ENCODE measurements at regions not wholly inside any gene's neighbourhood (a gene's known extent, or its start where the extent isn't known, plus 50 kb on each side); places are given as distances from the start of the nearest gene placed in this dataset.

GRCh38 chr2:185239491-185239890, 499.1 kb upstream of the FSIP2 start:
- H3K9me3 ChIP-seq (ENCODE audit: low read depth), result peaks cover 8% of the 10 kb centered on the region
- H3K79me2 ChIP-seq, result no peaks in the 10 kb centered on the region
- H3K36me3 ChIP-seq (replicated peaks; ENCODE audit: insufficient read depth, low read depth), result no peaks in the 10 kb centered on the region
- 84% methylated on average over 1 of the region's 1 CpG for WGBS (ENCODE audit: low lambda C conversion rate, missing lambda C conversion rate)
- no peaks in the 10 kb centered on the region for H3K27me3 ChIP-seq
- H3K4me3 ChIP-seq, result no peak overlapping the region
- no peak overlapping the region for H2AFZ ChIP-seq
- no peak for TF ChIP-seq CTCF (IDR thresholded peaks at IDR 0.05; ENCODE audit: poor library complexity)
- no peak for DNase-seq (ENCODE audit: low spot score)
- H3K4me2 ChIP-seq, result no peak overlapping the region
- H3K9me2 ChIP-seq (replicated peaks; ENCODE audit: insufficient read depth), result no peaks in the 10 kb centered on the region
- no peak overlapping the region for H3K27ac ChIP-seq
- no peaks in the 10 kb centered on the region for H3K4me1 ChIP-seq (ENCODE audit: insufficient read depth)
- H4K20me1 ChIP-seq (ENCODE audit: insufficient read depth, poor library complexity, severe bottlenecking), result no peaks in the 10 kb centered on the region

- no peaks in the 10 kb centered on the region for H3K36me3 ChIP-seq (replicated peaks; ENCODE audit: insufficient read depth, low read depth)
- no peak for DNase-seq (ENCODE audit: low spot score)
- no peak overlapping the region for H3K27ac ChIP-seq
- no peaks in the 10 kb centered on the region for H3K9me2 ChIP-seq (replicated peaks; ENCODE audit: insufficient read depth)
- 87% methylated on average over 4 of the region's 4 CpGs for WGBS (ENCODE audit: low lambda C conversion rate, missing lambda C conversion rate)
- H3K9me3 ChIP-seq (ENCODE audit: low read depth), result peaks cover 8% of the 10 kb centered on the region
- H3K79me2 ChIP-seq, result no peaks in the 10 kb centered on the region
- no peak overlapping the region for H3K4me2 ChIP-seq
- H4K20me1 ChIP-seq (ENCODE audit: insufficient read depth, poor library complexity, severe bottlenecking), result no peaks in the 10 kb centered on the region
- H3K4me3 ChIP-seq, result no peak overlapping the region
- no peak overlapping the region for H2AFZ ChIP-seq
- H3K4me1 ChIP-seq (ENCODE audit: insufficient read depth), result no peaks in the 10 kb centered on the region
- H3K27me3 ChIP-seq, result no peaks in the 10 kb centered on the region
- TF ChIP-seq EZH2 (IDR thresholded peaks at IDR 0.05; ENCODE audit: borderline replicate concordance) (no peak), CTCF (IDR thresholded peaks at IDR 0.05; ENCODE audit: poor library complexity) (no peak), EZH2phosphoT487 (IDR thresholded peaks at IDR 0.05; ENCODE audit: low read depth, severe bottlenecking, unreplicated experiment) (no peak)
Measured at GRCh38 chr2:185240796-185241195, 497.8 kb upstream of the FSIP2 start.

GRCh38 chr2:185241556-185241955, 497.0 kb upstream of the FSIP2 start:
- H3K79me2 ChIP-seq, result no peaks in the 10 kb centered on the region
- H3K4me1 ChIP-seq (ENCODE audit: insufficient read depth), result no peaks in the 10 kb centered on the region

More at GRCh38 chr2:185241556-185241955, 497.0 kb upstream of the FSIP2 start:
- peaks cover 6% of the 10 kb centered on the region for H3K9me3 ChIP-seq (ENCODE audit: low read depth)
- 93% methylated on average over 13 of the region's 13 CpGs for WGBS (ENCODE audit: low lambda C conversion rate, missing lambda C conversion rate)
- H3K4me3 ChIP-seq, result no peak overlapping the region
- H3K9me2 ChIP-seq (replicated peaks; ENCODE audit: insufficient read depth), result no peaks in the 10 kb centered on the region
- TF ChIP-seq EZH2 (IDR thresholded peaks at IDR 0.05; ENCODE audit: borderline replicate concordance), result no peak
- TF ChIP-seq EZH2phosphoT487 (IDR thresholded peaks at IDR 0.05; ENCODE audit: low read depth, severe bottlenecking, unreplicated experiment), result no peak
- no peak for TF ChIP-seq CTCF (IDR thresholded peaks at IDR 0.05; ENCODE audit: poor library complexity)
- no peak for DNase-seq (ENCODE audit: low spot score)
- H3K27me3 ChIP-seq, result no peaks in the 10 kb centered on the region
- H2AFZ ChIP-seq, result no peak overlapping the region
- no peaks in the 10 kb centered on the region for H4K20me1 ChIP-seq (ENCODE audit: insufficient read depth, poor library complexity, severe bottlenecking)
- no peak overlapping the region for H3K4me2 ChIP-seq
- no peak overlapping the region for H3K27ac ChIP-seq
- no peaks in the 10 kb centered on the region for H3K36me3 ChIP-seq (replicated peaks; ENCODE audit: insufficient read depth, low read depth)

Data from hepatocyte (in vitro differentiated cells).